Stimulated activated CD8-positive, alpha-beta memory T cell treated with anti-CD3 and anti-CD28 coated beads, Interleukin-7, amount 100 ng/mL, for 1 hour (primary cell): ENCODE measurements at regions not wholly inside any gene's neighbourhood (a gene's known extent, or its start where the extent isn't known, plus 50 kb on each side); places are given as distances from the start of the nearest gene placed in this dataset.
"Not testable (repeated sequence)": the region's sequence is repeated elsewhere in the genome, so short reads cannot be mapped to it uniquely, and the experiment has no call there.

Source experiments
- DNase-seq, 2 donors: peaks; one replicate each; pipeline ENCODE4 v3.0.0-alpha.2; 2020; ENCODE audit warnings: low read depth in 2 of 2

GRCh38 chr5:15384176-15384575, 115.8 kb upstream of the FBXL7 start:
- DNase-seq, result no peak

- DNase-seq, result no peak
Measured at GRCh38 chr5:15383469-15383868, 116.5 kb upstream of the FBXL7 start.

GRCh38 chr5:15383021-15383420, 117.0 kb upstream of the FBXL7 start:
- no peak for DNase-seq

- DNase-seq, result no peak
Measured at GRCh38 chr5:15377573-15378340, 122.2 kb upstream of the FBXL7 start.

- DNase-seq, result no peak
Measured at GRCh38 chr5:15376803-15377202, 123.2 kb upstream of the FBXL7 start.

DNA sequence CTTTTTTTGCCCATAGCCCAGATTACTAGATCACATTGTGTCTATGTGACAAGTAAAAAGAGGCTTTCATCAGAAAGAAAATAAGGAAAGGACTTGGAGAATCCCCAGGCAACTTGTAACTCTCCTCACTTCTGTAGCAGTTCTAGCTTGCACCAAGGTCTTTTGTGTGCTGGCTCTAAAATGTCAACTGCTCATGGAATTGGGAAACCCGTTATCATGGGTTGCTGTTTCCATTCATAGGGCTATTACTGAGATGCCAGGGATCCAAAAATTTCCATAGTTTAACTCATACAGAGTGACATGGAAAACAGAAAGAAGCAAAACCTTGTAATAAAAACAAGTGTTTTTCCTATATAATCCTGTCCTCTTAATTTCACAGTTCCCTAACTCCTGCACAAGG, 123.9 kb upstream of the FBXL7 start:
- DNase-seq, result no peak

- DNase-seq, result no peak
Measured at GRCh38 chr5:15375559-15375958, 124.4 kb upstream of the FBXL7 start.

GRCh38 chr5:15374886-15375285, 125.1 kb upstream of the FBXL7 start:
- no peak for DNase-seq

- DNase-seq, result no peak
Measured at GRCh38 chr5:15373151-15373550, 126.8 kb upstream of the FBXL7 start.

DNA sequence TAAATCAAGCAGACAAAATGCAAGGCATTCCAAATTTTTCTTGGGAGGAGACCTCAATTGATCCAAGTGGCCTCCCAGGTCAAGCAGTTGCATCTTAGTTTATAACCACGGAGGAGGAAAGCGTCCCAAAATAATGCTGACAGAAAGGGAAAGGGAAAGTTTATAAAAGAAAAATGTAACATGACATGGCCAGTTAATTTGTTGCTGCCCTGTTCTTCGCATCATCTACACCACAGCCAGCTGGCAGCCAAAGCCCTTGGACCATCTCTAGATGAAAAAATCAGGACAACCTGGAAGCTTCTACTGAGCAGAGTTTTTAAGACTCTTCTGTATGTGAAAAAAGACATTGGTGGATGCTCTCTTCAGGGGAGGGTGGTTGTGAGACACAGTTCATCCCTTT, 128.8 kb upstream of the FBXL7 start:
- no peak for DNase-seq

DNA sequence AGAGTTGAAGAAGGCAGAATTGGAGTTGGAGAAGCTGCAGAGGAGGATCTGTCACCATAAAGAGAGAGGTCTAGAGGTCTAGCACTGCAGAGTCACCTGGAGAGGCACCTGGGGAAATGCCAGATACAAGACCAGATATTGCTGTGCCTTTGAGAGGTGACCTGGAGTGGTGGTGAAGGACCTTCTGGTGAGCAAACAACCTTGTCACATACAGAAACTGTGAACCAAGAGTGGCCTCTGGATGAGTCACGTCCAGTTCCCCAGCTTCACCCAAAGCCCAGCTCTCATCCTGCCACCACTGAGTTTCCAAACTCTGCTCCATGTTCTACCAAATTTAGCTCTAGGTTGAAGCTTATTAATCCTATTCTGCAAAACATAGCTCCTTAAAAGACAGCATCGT, 131.1 kb upstream of the FBXL7 start:
- no peak for DNase-seq

GRCh38 chr5:15367489-15367888, 132.5 kb upstream of the FBXL7 start:
- DNase-seq, result no peak

DNA sequence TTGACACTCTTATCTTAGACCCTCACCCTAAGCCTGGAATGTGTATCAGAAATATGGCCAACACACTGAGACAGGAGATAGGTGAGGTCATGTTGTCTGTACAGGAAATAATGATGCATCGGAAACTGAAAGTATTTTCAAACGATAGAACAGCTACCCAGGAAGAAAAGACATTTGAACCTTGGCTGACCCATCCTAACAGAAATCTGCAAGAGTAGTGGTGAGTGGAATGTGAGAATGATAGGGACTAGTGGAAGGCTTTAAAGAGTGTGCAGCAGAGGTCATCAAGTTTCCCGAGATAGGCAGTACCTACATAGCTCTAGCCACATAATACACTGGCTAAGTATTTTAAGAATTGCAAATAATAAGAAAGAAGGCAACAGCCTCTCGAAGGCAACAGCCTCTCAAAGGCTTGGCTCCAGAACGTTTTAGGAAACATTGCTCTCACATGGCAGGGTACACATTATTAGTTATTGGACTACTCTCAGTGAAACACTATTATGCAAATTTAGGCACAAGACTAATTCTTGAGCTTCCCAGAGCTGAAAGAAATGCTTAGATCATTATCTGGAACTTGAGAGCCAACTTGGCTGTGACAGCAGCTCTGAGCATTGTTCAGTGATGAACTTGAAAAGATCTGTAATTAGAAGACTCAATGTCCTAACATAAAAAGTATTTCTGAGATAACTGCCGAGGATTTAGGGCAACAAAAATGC, 133.1 kb upstream of the FBXL7 start:
- no peak for DNase-seq

DNA sequence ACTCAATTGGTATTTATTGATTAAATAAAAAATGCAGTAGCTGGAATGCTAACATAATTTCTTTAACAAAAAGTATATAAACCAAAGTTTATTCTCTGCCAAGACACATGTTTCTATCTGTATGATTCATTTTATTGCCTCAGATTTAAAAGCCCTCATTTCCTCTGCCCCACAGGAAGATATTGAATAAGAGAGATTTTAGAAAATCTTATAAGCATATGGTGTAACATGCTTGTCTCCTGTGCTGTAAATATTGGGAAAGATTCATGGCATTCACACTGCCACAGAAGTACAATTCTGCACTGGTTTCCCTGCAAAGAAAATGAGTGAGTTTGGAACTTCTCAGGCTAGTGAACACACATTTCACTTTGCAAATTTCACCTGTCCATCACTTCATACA, 134.9 kb upstream of the FBXL7 start:
- DNase-seq, result no peak

GRCh38 chr5:15363601-15364000, 136.4 kb upstream of the FBXL7 start:
- no peak for DNase-seq

- not testable (repeated sequence) for DNase-seq
Measured at GRCh38 chr5:15357092-15357453, 142.9 kb upstream of the FBXL7 start.

- DNase-seq, result not testable (repeated sequence)
Measured at GRCh38 chr5:15356308-15357091, 143.5 kb upstream of the FBXL7 start.

DNA sequence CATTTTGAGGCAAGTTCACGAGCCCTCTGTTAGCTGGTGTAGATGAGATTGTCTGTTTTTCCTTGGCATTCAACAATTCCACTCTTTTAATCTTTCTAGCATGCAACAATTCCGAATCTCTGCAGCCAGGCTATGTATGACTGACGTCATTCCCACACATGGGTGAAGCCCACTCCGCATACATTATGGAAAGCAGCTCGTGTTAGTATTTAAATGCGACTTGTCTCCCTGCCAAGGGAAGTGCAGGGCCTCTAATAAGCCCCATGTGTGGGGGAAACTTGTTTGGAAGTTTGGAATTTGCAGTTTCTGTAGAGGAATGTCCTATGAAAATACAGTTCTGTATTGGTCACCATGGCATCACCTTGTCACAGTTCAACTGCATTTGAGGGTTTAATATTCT, 146.0 kb upstream of the FBXL7 start:
- no peak for DNase-seq

GRCh38 chr5:15353086-15353645, 146.8 kb upstream of the FBXL7 start:
- no peak for DNase-seq

DNA sequence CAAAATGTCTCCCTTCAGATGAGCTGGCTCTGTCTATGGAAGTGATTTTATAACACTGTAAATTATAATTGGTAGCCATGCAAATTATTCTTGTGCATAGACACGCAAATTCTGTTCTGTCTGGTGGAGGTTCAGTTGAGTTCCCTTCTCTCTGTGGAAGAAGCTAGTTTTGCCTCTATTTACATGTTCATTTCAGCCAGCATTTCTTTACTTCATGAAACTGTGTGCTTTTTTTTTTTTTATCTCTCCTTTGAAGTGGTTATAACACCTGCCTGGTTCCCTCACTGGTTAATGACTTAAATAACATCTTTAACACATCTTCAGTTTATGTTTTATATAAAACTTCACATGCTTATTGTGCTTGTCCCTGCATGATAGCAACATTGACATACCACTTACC, 149.4 kb upstream of the FBXL7 start:
- no peak for DNase-seq

- no peak for DNase-seq
Measured at GRCh38 chr5:15346738-15347137, 153.2 kb upstream of the FBXL7 start.

- no peak for DNase-seq
Measured at GRCh38 chr5:15344954-15345353, 155.0 kb upstream of the FBXL7 start.
